Ishikawa (cell line): ENCODE measurements at regions not wholly inside any gene's neighbourhood (a gene's known extent, or its start where the extent isn't known, plus 50 kb on each side); places are given as distances from the start of the nearest gene placed in this dataset.

Experiments used
- CEBPB ChIP-seq: IDR thresholded peaks from 2 replicates; pipeline ENCODE4 v1.6.1; 2012
- CREB1 ChIP-seq: IDR thresholded peaks from 2 replicates; pipeline ENCODE4 v1.6.1; 2012; ENCODE audit warnings: low read depth
- EGR1 ChIP-seq: IDR thresholded peaks from 2 replicates; pipeline ENCODE4 v1.6.1; 2012
- EP300 ChIP-seq: IDR thresholded peaks from 2 replicates; pipeline ENCODE4 v1.6.1; 2012; ENCODE audit warnings: borderline replicate concordance
- FOXM1 ChIP-seq: IDR thresholded peaks from 2 replicates; pipeline ENCODE4 v1.6.1; 2012; ENCODE audit warnings: low read depth, borderline replicate concordance
- NFIC ChIP-seq: IDR thresholded peaks from 2 replicates; pipeline ENCODE4 v1.6.1; 2012
- RAD21 ChIP-seq: IDR thresholded peaks from 2 replicates; pipeline ENCODE4 v1.6.1; 2012; ENCODE audit warnings: low read depth
- REST ChIP-seq: IDR thresholded peaks from 2 replicates; pipeline ENCODE4 v1.6.1; 2012; ENCODE audit warnings: low read depth, mild to moderate bottlenecking
- TAF1 ChIP-seq: IDR thresholded peaks from 2 replicates; pipeline ENCODE4 v1.6.1; 2012; ENCODE audit warnings: low read depth, mild to moderate bottlenecking
- TCF12 ChIP-seq: IDR thresholded peaks from 2 replicates; pipeline ENCODE4 v1.6.1; 2012; ENCODE audit warnings: low read depth
- TEAD4 ChIP-seq: IDR thresholded peaks from 2 replicates; pipeline ENCODE4 v1.6.1; 2012
- YY1 ChIP-seq: IDR thresholded peaks from 2 replicates; pipeline ENCODE4 v1.6.1; 2012; ENCODE audit warnings: low read depth
- ZBTB7A ChIP-seq: IDR thresholded peaks from 2 replicates; pipeline ENCODE4 v1.6.1; 2012; ENCODE audit warnings: low read depth
- TF ChIP-seq, protein P1 (sequence below): IDR thresholded peaks from 2 replicates; pipeline ENCODE4 v1.6.1; 2012
- TF ChIP-seq, protein P2 (sequence below): IDR thresholded peaks from 2 replicates; pipeline ENCODE4 v1.6.1; 2012

DNA sequence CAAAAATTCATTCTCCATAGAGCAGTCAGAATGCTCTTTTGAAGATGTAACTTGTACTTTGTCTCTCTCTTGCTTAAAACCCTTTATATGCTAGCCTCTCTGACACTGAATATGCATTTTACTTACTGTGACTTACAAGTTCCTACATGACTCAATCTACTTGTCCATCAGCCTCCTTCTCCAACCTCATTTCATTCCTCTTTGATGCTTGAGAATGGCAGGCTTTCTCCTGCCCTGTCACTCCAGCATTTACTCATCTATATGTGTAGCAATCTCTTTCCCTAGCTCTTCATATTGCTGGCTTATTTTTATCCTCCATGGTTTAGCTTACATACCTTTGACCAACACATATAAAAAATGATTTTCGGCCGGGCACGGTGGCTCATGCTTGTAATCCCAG lies 561.9 kb downstream of the CCER1 start:
- TF ChIP-seq RAD21 (no peak), EGR1 (no peak), YY1 (no peak), CREB1 (no peak), REST (no peak), FOXM1 (no peak), ZBTB7A (no peak), TAF1 (no peak), EP300 (no peak), TCF12 (no peak), TEAD4 (no peak), CEBPB (no peak), NFIC (no peak)
- TF ChIP-seq, protein P1, sequence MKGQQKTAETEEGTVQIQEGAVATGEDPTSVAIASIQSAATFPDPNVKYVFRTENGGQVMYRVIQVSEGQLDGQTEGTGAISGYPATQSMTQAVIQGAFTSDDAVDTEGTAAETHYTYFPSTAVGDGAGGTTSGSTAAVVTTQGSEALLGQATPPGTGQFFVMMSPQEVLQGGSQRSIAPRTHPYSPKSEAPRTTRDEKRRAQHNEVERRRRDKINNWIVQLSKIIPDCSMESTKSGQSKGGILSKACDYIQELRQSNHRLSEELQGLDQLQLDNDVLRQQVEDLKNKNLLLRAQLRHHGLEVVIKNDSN, result no peak
- TF ChIP-seq, protein P2, sequence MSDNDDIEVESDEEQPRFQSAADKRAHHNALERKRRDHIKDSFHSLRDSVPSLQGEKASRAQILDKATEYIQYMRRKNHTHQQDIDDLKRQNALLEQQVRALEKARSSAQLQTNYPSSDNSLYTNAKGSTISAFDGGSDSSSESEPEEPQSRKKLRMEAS, result no peak

DNA sequence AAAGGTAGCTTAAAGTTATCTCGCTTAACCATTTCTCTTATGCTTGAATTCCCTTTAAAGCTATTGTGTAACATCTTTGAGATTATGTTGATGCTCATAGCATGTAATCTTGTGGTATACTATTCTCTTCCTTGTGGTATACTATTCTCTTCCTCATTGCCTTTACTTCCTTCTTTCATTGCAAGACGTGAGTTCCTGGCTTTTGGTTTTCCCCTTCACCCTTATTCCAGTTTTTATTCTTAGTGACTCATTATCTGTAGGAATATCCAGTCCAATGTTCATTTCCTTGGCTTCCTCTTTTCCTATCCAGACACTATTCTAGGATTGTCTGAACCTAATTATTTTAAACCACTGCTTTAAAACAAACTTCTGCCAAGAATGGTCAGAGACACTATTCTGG lies 564.0 kb downstream of the CCER1 start:
- TF ChIP-seq YY1, result no peak
- TF ChIP-seq, protein P2, result no peak
- no peak for TF ChIP-seq NFIC
- no peak for TF ChIP-seq RAD21
- no peak for TF ChIP-seq TAF1
- TF ChIP-seq REST, result no peak
- TF ChIP-seq, protein P1, result no peak
- TF ChIP-seq TCF12, result no peak
- TF ChIP-seq ZBTB7A, result no peak
- no peak for TF ChIP-seq CEBPB
- no peak for TF ChIP-seq FOXM1
- TF ChIP-seq EGR1, result no peak
- TF ChIP-seq CREB1, result no peak
- TF ChIP-seq EP300, result no peak
- no peak for TF ChIP-seq TEAD4

DNA sequence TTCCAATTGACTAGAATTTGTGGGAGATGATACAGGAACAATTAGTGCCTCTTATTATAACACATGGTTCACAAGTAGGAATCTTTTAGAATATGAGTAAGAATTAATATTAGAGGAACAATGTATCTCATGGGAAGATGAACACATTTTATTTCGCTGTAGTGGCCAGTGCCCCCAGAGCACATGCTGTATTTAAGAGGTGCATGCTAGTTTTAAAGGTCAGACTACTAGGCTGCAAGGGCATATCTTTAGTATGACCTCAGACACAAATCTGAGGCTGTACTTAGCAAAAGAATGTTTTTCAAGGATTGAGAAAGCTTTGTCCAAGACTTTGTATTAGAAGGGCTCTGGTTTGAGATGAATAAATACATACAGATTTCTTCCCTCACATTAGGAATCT lies 586.9 kb downstream of the CCER1 start:
- TF ChIP-seq TAF1, result no peak
- TF ChIP-seq EP300, result no peak
- TF ChIP-seq TCF12, result no peak

GRCh38 chr12:90366286-90366685 lies 588.7 kb downstream of the CCER1 start:
- TF ChIP-seq ZBTB7A (no peak), CREB1 (no peak), TCF12 (no peak), NFIC (no peak), REST (no peak), FOXM1 (no peak), TEAD4 (no peak), EGR1 (no peak), CEBPB (no peak), EP300 (no peak), RAD21 (no peak), TAF1 (no peak), YY1 (no peak)
- TF ChIP-seq, protein P2, result no peak
- TF ChIP-seq, protein P1, result no peak
